ENCODE measurements at regions not wholly inside any gene's neighbourhood (a gene's known extent, or its start where the extent isn't known, plus 50 kb on each side); places are given as distances from the start of the nearest gene placed in this dataset.

GRCh38 chr7:20541608-20542349 is 73.7 kb upstream of the ABCB5 start:
- no peak overlapping the region for H2AFZ ChIP-seq (ENCODE audit: low read length)
- H3K4me1 ChIP-seq (ENCODE audit: insufficient read depth, low read length, poor library complexity, severe bottlenecking) = no peaks in the 10 kb centered on the region
- POLR2A ChIA-PET = interaction anchor here (1.2 kb wide), 1 partner anchor 12 kb away, joined by 4 read pairs; no protein-coding TSS in a partner anchor
- H3K4me2 ChIP-seq (ENCODE audit: low read length) = no peak overlapping the region
- H3K9me2 ChIP-seq (ENCODE audit: insufficient read depth, low read length) = no peaks in the 10 kb centered on the region
- no peaks in the 10 kb centered on the region for H3K9me3 ChIP-seq (ENCODE audit: low read length)
- H3K36me3 ChIP-seq (ENCODE audit: insufficient read depth, low read length) = no peaks in the 10 kb centered on the region
- intact Hi-C loops (cut with micrococcal nuclease; ENCODE audit: unreplicated experiment) = no loop called here
- no peak overlapping the region for H3K27ac ChIP-seq (ENCODE audit: low read depth, low read length, poor library complexity, severe bottlenecking)
- no peak for TF ChIP-seq EZH2phosphoT487 (IDR thresholded peaks at IDR 0.05; ENCODE audit: borderline replicate concordance, low read depth, low read length)
- no peak for TF ChIP-seq CTCF (conservative IDR thresholded peaks at IDR 0.05; ENCODE audit: low read length)
- no TSS peak for BruUV-seq (replicated peaks)
- CTCF ChIA-PET (ENCODE audit: unreplicated experiment) = no interaction called here
- no peaks in the 10 kb centered on the region for H4K20me1 ChIP-seq (ENCODE audit: insufficient read depth, low read length)
- no peak for DNase-seq (ENCODE audit: low spot score)
- H3K79me2 ChIP-seq (ENCODE audit: insufficient read depth, low read depth, low read length) = no peaks in the 10 kb centered on the region
- H3K4me3 ChIP-seq (ENCODE audit: low read depth, low read length, poor library complexity, severe bottlenecking) = no peak overlapping the region

- no peak for DNase-seq (ENCODE audit: low spot score)
- H2AFZ ChIP-seq (ENCODE audit: low read length) = no peak overlapping the region
- no TSS peak for BruUV-seq (replicated peaks)
- POLR2A ChIA-PET = interaction anchor here (1.2 kb wide), 1 partner anchor 12 kb away, joined by 4 read pairs; no protein-coding TSS in a partner anchor
- H4K20me1 ChIP-seq (ENCODE audit: insufficient read depth, low read length) = no peaks in the 10 kb centered on the region
- H3K4me1 ChIP-seq (ENCODE audit: insufficient read depth, low read length, poor library complexity, severe bottlenecking) = no peaks in the 10 kb centered on the region
- H3K4me3 ChIP-seq (ENCODE audit: low read depth, low read length, poor library complexity, severe bottlenecking) = no peak overlapping the region
- CTCF ChIA-PET (ENCODE audit: unreplicated experiment) = no interaction called here
- no peaks in the 10 kb centered on the region for H3K9me2 ChIP-seq (ENCODE audit: insufficient read depth, low read length)
- no peak overlapping the region for H3K27ac ChIP-seq (ENCODE audit: low read depth, low read length, poor library complexity, severe bottlenecking)
- no peak overlapping the region for H3K4me2 ChIP-seq (ENCODE audit: low read length)
- intact Hi-C loops (cut with micrococcal nuclease; ENCODE audit: unreplicated experiment) = no loop called here
- H3K79me2 ChIP-seq (ENCODE audit: insufficient read depth, low read depth, low read length) = no peaks in the 10 kb centered on the region
- no peaks in the 10 kb centered on the region for H3K9me3 ChIP-seq (ENCODE audit: low read length)
- TF ChIP-seq EZH2phosphoT487 (IDR thresholded peaks at IDR 0.05; ENCODE audit: borderline replicate concordance, low read depth, low read length) (no peak), CTCF (conservative IDR thresholded peaks at IDR 0.05; ENCODE audit: low read length) (no peak)
- no peaks in the 10 kb centered on the region for H3K36me3 ChIP-seq (ENCODE audit: insufficient read depth, low read length)
Measured at GRCh38 chr7:20542594-20542993, 72.9 kb upstream of the ABCB5 start.

DNA sequence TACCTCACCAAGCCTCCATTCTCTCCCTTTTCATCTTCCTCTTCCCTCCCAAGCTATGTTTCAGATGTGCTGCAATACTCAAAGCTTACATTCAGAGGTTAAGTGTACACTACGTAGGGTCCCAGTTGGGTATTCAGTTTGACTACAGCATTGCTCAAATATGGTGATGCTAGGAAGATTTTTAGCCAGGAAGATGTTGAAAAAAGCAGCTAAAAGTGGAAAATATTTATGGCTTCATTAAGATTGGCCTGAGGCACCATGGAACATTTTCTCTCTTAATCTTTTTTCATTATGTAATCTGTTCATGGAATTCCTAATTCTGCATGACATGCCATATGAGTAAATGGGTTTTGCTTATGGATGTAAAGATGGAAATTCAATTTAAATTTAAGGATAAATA is 72.0 kb upstream of the ABCB5 start:
- no peak for TF ChIP-seq EZH2phosphoT487 (IDR thresholded peaks at IDR 0.05; ENCODE audit: borderline replicate concordance, low read depth, low read length)
- TF ChIP-seq CTCF (conservative IDR thresholded peaks at IDR 0.05; ENCODE audit: low read length) = no peak
- BruUV-seq (replicated peaks) = no TSS peak
- no peak overlapping the region for H3K4me3 ChIP-seq (ENCODE audit: low read depth, low read length, poor library complexity, severe bottlenecking)

More for the DNA sequence above, 72.0 kb upstream of the ABCB5 start:
- no peak overlapping the region for H2AFZ ChIP-seq (ENCODE audit: low read length)
- no peaks in the 10 kb centered on the region for H4K20me1 ChIP-seq (ENCODE audit: insufficient read depth, low read length)
- H3K36me3 ChIP-seq (ENCODE audit: insufficient read depth, low read length) = no peaks in the 10 kb centered on the region
- CTCF ChIA-PET (ENCODE audit: unreplicated experiment) = no interaction called here
- intact Hi-C loops (cut with micrococcal nuclease; ENCODE audit: unreplicated experiment) = no loop called here
- H3K4me2 ChIP-seq (ENCODE audit: low read length) = no peak overlapping the region
- H3K27ac ChIP-seq (ENCODE audit: low read depth, low read length, poor library complexity, severe bottlenecking) = no peak overlapping the region
- H3K79me2 ChIP-seq (ENCODE audit: insufficient read depth, low read depth, low read length) = no peaks in the 10 kb centered on the region
- H3K9me2 ChIP-seq (ENCODE audit: insufficient read depth, low read length) = no peaks in the 10 kb centered on the region
- POLR2A ChIA-PET = no interaction called here
- H3K9me3 ChIP-seq (ENCODE audit: low read length) = no peaks in the 10 kb centered on the region
- no peaks in the 10 kb centered on the region for H3K4me1 ChIP-seq (ENCODE audit: insufficient read depth, low read length, poor library complexity, severe bottlenecking)
- no peak for DNase-seq (ENCODE audit: low spot score)

All from OCI-LY7 (cell line).